Vagina (tissue), 2 donors: ENCODE measurements at regions not wholly inside any gene's neighbourhood (a gene's known extent, or its start where the extent isn't known, plus 50 kb on each side); places are given as distances from the start of the nearest gene placed in this dataset.

ENCODE experiments used
- CTCF ChIP-seq, 3 experiments: fragments of 450-650 bp in 2 of 3; fragments of 200-600 bp in 1 of 3; sonication (generic) in 1 of 3; IDR thresholded peaks; one replicate each; pipeline ENCODE4 v1.5.1; 2017 to 2019; ENCODE audit warnings: antibody characterized with exemption in 3 of 3, mild to moderate bottlenecking in 2 of 3, moderate library complexity in 2 of 3
- POLR2A ChIP-seq, 2 donors: fragments of 450-650 bp; IDR thresholded peaks; one replicate each; pipeline ENCODE4 v1.6.1; 2017; ENCODE audit warnings: antibody characterized with exemption in 2 of 2, mild to moderate bottlenecking in 2 of 2, moderate library complexity in 2 of 2
- POLR2AphosphoS5 ChIP-seq, 2 donors: sonication (generic); formaldehyde crosslinking; IDR thresholded peaks; one replicate each; pipeline ENCODE4 v1.9.0; 2017; ENCODE audit warnings: antibody characterized with exemption in 2 of 2, mild to moderate bottlenecking in 2 of 2, low read depth in 1 of 2; ENCODE audit not compliant: insufficient read depth in 1 of 2

GRCh38 chr9:30661925-30662324 is 1722.5 kb upstream of the ACO1 start:
- no peak for TF ChIP-seq POLR2AphosphoS5 (IDR thresholded peaks at IDR 0.05; ENCODE audit: insufficient read depth in 1 of 2, low read depth in 1 of 2)
- TF ChIP-seq POLR2A (IDR thresholded peaks at IDR 0.05) = no peak
- TF ChIP-seq CTCF (IDR thresholded peaks at IDR 0.05) = no peak
